ENCODE measurements at regions not wholly inside any gene's neighbourhood (a gene's known extent, or its start where the extent isn't known, plus 50 kb on each side); places are given as distances from the start of the nearest gene placed in this dataset.

DNA sequence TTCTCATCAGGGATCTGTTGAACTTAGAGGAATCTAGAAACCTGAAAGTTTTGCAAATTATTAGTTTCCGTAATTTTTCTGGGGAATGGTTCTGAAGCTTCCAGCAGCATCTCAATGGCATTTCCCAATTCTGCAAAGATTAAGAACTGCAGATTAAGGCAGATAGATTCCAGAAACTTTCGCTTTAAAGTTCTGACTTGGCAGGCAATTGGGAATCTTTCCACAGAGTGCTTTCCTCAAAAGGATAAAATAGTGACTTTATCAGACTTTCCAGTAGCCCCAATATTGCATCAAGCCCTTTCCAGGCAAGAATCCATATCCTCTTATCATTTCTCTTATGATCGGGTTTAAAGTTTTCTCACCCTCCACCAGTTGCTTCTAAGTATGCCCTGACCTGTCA lies 261.1 kb downstream of the FNDC1 start (continued):
- TF ChIP-seq RFX7 (CRISPR knock-in tag; IDR thresholded peaks at IDR 0.05) = no peak
- TF ChIP-seq DNMT1 (IDR thresholded peaks at IDR 0.05) = no peak
- TF ChIP-seq NFYB (IDR thresholded peaks at IDR 0.05; ENCODE audit: extremely low read depth, insufficient read length) = no peak
- TF ChIP-seq ZNF75A (CRISPR knock-in tag; IDR thresholded peaks at IDR 0.05) = no peak
- TF ChIP-seq FIP1L1 (IDR thresholded peaks at IDR 0.05; ENCODE audit: low read depth, low read length, poor library complexity, severe bottlenecking) = no peak
- no peak for TF ChIP-seq ZNF57 (CRISPR knock-in tag; IDR thresholded peaks at IDR 0.05)

DNA sequence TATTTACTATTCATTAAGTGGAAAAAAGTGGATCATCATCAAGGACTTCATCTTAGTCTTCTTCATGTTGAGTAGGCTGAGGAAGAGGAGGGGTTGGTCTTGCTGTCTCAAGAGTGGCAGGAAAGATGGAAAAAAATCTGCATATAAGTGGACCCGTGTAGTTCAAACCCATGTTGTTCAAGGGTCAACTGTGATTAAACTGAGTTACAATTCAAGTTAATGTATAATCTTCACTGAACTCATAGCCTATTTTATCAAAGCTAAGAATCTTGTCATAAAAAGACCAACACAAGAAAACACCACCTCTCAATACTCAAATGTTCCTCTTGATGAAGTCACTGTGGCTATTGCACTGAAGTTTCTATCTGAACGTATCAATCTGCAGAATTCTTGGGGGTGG lies 260.2 kb downstream of the FNDC1 start:
- no TSS peak for BruUV-seq (replicated peaks)
- POLR2A ChIA-PET = no interaction called here
- no peaks in the 10 kb centered on the region for H3K9me1 ChIP-seq (ENCODE audit: control insufficient read depth, insufficient read depth, low read length)
- no peaks in the 10 kb centered on the region for H3K27me3 ChIP-seq (ENCODE audit: control insufficient read depth in 2 of 2, insufficient read depth in 2 of 2, low read length in 2 of 2)
- H3K9ac ChIP-seq (ENCODE audit: insufficient read depth in 1 of 2, low read depth in 2 of 2, low read length in 2 of 2) = no peak overlapping the region
- no peak overlapping the region for H3K4me2 ChIP-seq (ENCODE audit: insufficient read depth, low read length)
- intact Hi-C loops (cut with micrococcal nuclease) = no loop called here
- CTCF ChIA-PET (ENCODE audit: low intra/inter-chr PET ratio) = no interaction called here
- DNase-seq (ENCODE audit: extremely low read depth in 1 of 4, low spot score in 3 of 4) (no peak), ATAC-seq (no peak), FAIRE-seq (no peak)
- H3K36me3 ChIP-seq (ENCODE audit: control insufficient read depth, insufficient read depth, low read length) = no peaks in the 10 kb centered on the region
- no peaks in the 10 kb centered on the region for H4K20me1 ChIP-seq (replicated peaks; ENCODE audit: control insufficient read depth, insufficient read depth, low read length)
- no peaks in the 10 kb centered on the region for H3K79me2 ChIP-seq (ENCODE audit: control insufficient read depth, insufficient read depth, low read length)
- H3K4me1 ChIP-seq (replicated peaks in 1 of 2; ENCODE audit: control insufficient read depth in 2 of 2, insufficient read depth in 2 of 2, low read length in 2 of 2) = no peaks in the 10 kb centered on the region
- no peaks in the 10 kb centered on the region for H3K9me3 ChIP-seq (replicated peaks; ENCODE audit: control insufficient read depth, insufficient read depth, low read depth, low read length)
- 0% methylated on average over 2 of the region's 2 CpGs for WGBS (ENCODE audit: insufficient coverage, low coverage, missing lambda C conversion rate)
- in situ Hi-C loops (cut with MboI) = no loop called here
- H2AFZ ChIP-seq (ENCODE audit: low read depth, low read length) = no peak overlapping the region
- H3K27ac ChIP-seq (ENCODE audit: extremely low read depth, low read depth, low read length) = no peak overlapping the region
- H3K4me3 ChIP-seq = no peak overlapping the region
- TF ChIP-seq NFE2 (IDR thresholded peaks at IDR 0.05; ENCODE audit: low read depth) (no peak), CREBBP (IDR thresholded peaks at IDR 0.05; ENCODE audit: low read depth, low read length) (no peak), ARNT (IDR thresholded peaks at IDR 0.05) (no peak), MECOM (CRISPR knock-in tag; IDR thresholded peaks at IDR 0.05) (no peak), ZNF695 (CRISPR knock-in tag; IDR thresholded peaks at IDR 0.05) (no peak), NR2F6 (CRISPR knock-in tag; IDR thresholded peaks at IDR 0.05) (no peak), NR0B1 (IDR thresholded peaks at IDR 0.05; ENCODE audit: partially characterized antibody) (no peak), KLF16 (IDR thresholded peaks at IDR 0.05) (no peak), SETDB1 (IDR thresholded peaks at IDR 0.05; ENCODE audit: low read length) (no peak), HBP1 (CRISPR knock-in tag; IDR thresholded peaks at IDR 0.05) (no peak), MXI1 (IDR thresholded peaks at IDR 0.05; ENCODE audit: low read depth, low read length) (no peak), XRCC4 (IDR thresholded peaks at IDR 0.05; ENCODE audit: extremely low read depth, insufficient read depth, insufficient read length) (no peak), ZNF12 (CRISPR knock-in tag; IDR thresholded peaks at IDR 0.05) (no peak), BMI1 (IDR thresholded peaks at IDR 0.05; ENCODE audit: low read length) (no peak), BCL6 (CRISPR knock-in tag; IDR thresholded peaks at IDR 0.05) (no peak), TCF3 (CRISPR knock-in tag; IDR thresholded peaks at IDR 0.05) (no peak)
- TF ChIP-seq, protein P1, sequence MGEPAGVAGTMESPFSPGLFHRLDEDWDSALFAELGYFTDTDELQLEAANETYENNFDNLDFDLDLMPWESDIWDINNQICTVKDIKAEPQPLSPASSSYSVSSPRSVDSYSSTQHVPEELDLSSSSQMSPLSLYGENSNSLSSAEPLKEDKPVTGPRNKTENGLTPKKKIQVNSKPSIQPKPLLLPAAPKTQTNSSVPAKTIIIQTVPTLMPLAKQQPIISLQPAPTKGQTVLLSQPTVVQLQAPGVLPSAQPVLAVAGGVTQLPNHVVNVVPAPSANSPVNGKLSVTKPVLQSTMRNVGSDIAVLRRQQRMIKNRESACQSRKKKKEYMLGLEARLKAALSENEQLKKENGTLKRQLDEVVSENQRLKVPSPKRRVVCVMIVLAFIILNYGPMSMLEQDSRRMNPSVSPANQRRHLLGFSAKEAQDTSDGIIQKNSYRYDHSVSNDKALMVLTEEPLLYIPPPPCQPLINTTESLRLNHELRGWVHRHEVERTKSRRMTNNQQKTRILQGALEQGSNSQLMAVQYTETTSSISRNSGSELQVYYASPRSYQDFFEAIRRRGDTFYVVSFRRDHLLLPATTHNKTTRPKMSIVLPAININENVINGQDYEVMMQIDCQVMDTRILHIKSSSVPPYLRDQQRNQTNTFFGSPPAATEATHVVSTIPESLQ (CRISPR knock-in tag; IDR thresholded peaks at IDR 0.05) = no peak

Data from K562 (cell line).